Colonic mucosa (tissue), 4 donors: ENCODE measurements at regions not wholly inside any gene's neighbourhood (a gene's known extent, or its start where the extent isn't known, plus 50 kb on each side); places are given as distances from the start of the nearest gene placed in this dataset.

Experiments used
- DNase-seq: peaks from one replicate; pipeline ENCODE4 v3.0.0-alpha.2; 2020
- H3K27ac ChIP-seq: fragments of 200-600 bp; one replicate; pipeline ENCODE4 v1.8.0; 2021
- H3K27me3 ChIP-seq: fragments of 200-600 bp; one replicate; pipeline ENCODE4 v1.8.0; 2021
- H3K36me3 ChIP-seq: fragments of 200-600 bp; one replicate; pipeline ENCODE4 v1.8.0; 2021
- H3K4me1 ChIP-seq: fragments of 200-600 bp; one replicate; pipeline ENCODE4 v1.8.0; 2021; ENCODE audit warnings: mild to moderate bottlenecking
- H3K4me3 ChIP-seq: fragments of 200-600 bp; one replicate; pipeline ENCODE4 v1.8.0; 2021
- H3K9ac ChIP-seq, 2 donors: one replicate each; pipeline ENCODE4 v1.7.0; 2013; ENCODE audit warnings: control low read depth in 2 of 2, low read depth in 2 of 2, low read length in 2 of 2
- H3K9me3 ChIP-seq: fragments of 200-600 bp; one replicate; pipeline ENCODE4 v1.8.0; 2021
- intact Hi-C: fragments of 100-400 bp; cut with DNase I; formaldehyde crosslinking; loops from one replicate; pipeline ENCODE4 v1.14.1; 2022
- TF ChIP-seq, protein P1 (sequence below): fragments of 200-600 bp; IDR thresholded peaks from one replicate; pipeline ENCODE4 v1.8.0; 2022; ENCODE audit warnings: antibody characterized with exemption, mild to moderate bottlenecking
- donor health status: healthy.
- donor health status: DM: no; HTN: no; CAD: no.
- donor health status: DM: no; HTN: no; CAD: no.

GRCh38 chr4:30972542-30972941, 252.4 kb downstream of the PCDH7 start:
- Histone ChIP-seq H3K4me3 (no peak overlapping the region), H3K27me3 (no peaks in the 10 kb centered on the region), H3K9ac (no peak overlapping the region), H3K36me3 (no peaks in the 10 kb centered on the region), H3K27ac (no peak overlapping the region), H3K4me1 (no peaks in the 10 kb centered on the region), H3K9me3 (no peaks in the 10 kb centered on the region)
- intact Hi-C loops = no loop called here
- TF ChIP-seq, protein P1, sequence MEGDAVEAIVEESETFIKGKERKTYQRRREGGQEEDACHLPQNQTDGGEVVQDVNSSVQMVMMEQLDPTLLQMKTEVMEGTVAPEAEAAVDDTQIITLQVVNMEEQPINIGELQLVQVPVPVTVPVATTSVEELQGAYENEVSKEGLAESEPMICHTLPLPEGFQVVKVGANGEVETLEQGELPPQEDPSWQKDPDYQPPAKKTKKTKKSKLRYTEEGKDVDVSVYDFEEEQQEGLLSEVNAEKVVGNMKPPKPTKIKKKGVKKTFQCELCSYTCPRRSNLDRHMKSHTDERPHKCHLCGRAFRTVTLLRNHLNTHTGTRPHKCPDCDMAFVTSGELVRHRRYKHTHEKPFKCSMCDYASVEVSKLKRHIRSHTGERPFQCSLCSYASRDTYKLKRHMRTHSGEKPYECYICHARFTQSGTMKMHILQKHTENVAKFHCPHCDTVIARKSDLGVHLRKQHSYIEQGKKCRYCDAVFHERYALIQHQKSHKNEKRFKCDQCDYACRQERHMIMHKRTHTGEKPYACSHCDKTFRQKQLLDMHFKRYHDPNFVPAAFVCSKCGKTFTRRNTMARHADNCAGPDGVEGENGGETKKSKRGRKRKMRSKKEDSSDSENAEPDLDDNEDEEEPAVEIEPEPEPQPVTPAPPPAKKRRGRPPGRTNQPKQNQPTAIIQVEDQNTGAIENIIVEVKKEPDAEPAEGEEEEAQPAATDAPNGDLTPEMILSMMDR = no peak
- no peak for DNase-seq

DNA sequence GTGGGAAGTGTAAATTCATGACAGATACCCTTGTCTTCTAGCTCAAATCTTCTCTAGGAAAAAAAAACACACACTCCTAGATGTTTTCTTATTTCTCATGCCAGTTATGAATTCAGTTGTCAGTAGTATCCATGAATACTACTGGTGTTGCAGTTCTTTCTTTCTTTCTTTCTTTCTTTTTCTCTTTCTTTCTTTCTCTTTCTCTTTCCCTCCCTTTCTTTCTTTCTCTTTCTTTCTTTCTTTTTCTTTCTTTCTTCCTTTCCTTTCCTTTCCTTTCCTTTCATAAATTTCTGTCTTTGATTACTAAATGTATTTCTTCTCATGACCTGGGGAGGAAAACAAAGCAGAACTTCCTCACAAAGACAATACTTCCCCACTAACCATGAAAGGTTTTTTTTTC, 253.8 kb downstream of the PCDH7 start:
- H3K27me3 ChIP-seq = no peaks in the 10 kb centered on the region
- intact Hi-C loops = no loop called here
- no peak overlapping the region for H3K4me3 ChIP-seq
- no peak overlapping the region for H3K9ac ChIP-seq
- no peak overlapping the region for H3K27ac ChIP-seq
- no peaks in the 10 kb centered on the region for H3K4me1 ChIP-seq
- no peaks in the 10 kb centered on the region for H3K9me3 ChIP-seq
- H3K36me3 ChIP-seq = no peaks in the 10 kb centered on the region
- TF ChIP-seq, protein P1 = no peak
- DNase-seq = no peak

DNA sequence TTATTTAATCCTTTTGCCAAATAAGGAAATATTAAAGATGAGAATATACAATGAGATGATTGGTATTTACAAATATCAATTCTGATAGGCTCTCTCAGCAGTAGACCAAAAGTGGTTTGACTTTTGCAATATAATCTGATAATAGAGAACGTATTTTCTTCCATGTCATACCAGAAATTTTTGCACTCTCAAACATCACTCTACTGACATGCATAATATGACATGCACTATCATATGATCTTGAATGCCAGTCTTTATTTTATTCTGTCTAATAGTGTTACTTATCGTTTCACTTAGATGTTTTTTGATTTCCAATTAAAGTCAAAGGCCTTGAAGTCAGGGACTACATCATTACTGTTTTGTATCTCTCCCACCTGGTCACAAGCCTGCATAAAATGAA, 259.2 kb downstream of the PCDH7 start:
- no peaks in the 10 kb centered on the region for H3K27me3 ChIP-seq
- intact Hi-C loops = no loop called here
- no peak overlapping the region for H3K27ac ChIP-seq
- no peaks in the 10 kb centered on the region for H3K4me1 ChIP-seq
- H3K9ac ChIP-seq = no peak overlapping the region
- no peak overlapping the region for H3K4me3 ChIP-seq
- TF ChIP-seq, protein P1 = no peak
- H3K9me3 ChIP-seq = no peaks in the 10 kb centered on the region
- H3K36me3 ChIP-seq = no peaks in the 10 kb centered on the region
- no peak for DNase-seq

DNA sequence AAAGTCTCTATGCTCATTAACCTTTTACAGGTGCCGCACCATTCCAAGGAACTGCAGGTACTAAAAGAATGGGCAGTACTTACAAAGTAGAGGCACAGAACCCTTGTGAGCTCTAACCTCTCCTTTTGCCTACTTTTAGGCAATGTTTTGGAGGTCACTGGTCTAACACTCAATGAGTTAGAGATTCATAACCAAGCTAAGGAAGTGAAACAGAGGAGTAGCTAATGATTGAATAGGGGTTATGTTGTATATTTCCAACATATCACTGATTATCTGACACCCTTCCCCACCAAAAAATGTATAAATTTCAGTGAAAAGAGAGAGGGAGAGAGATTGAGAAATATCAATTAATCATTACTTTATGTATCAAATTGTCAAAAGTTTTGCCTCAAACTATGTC, 269.3 kb downstream of the PCDH7 start:
- DNase-seq = no peak
- Histone ChIP-seq H3K4me1 (no peaks in the 10 kb centered on the region), H3K4me3 (no peak overlapping the region), H3K36me3 (no peaks in the 10 kb centered on the region), H3K27ac (no peak overlapping the region), H3K9ac (no peak overlapping the region), H3K27me3 (no peaks in the 10 kb centered on the region), H3K9me3 (no peaks in the 10 kb centered on the region)
- intact Hi-C loops = no loop called here
- TF ChIP-seq, protein P1 = no peak

DNA sequence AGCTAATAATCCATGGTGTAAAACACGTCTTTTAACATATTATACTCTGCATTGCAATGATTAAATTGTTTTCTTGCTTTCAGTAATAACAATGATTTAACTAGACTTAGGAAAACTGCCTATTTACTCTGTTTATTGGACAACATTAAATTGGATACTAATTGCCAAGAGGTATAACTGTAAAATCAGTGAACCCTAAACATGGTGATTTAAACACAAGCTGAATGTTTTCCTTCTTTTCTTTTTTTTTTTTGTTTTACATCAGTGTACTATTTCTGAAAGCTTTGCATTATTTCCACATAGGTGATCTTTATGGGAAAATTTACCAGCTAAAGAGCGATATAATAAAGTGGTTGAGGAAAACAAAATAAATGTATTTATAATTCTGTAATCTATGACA, 276.7 kb downstream of the PCDH7 start:
- H3K36me3 ChIP-seq = no peaks in the 10 kb centered on the region
- DNase-seq = no peak
- H3K27me3 ChIP-seq = no peaks in the 10 kb centered on the region
- no peaks in the 10 kb centered on the region for H3K9me3 ChIP-seq
- intact Hi-C loops = no loop called here
- TF ChIP-seq, protein P1 = no peak
- H3K9ac ChIP-seq = no peak overlapping the region
- H3K4me1 ChIP-seq = no peaks in the 10 kb centered on the region
- no peak overlapping the region for H3K4me3 ChIP-seq
- H3K27ac ChIP-seq = no peak overlapping the region

GRCh38 chr4:31005037-31005436, 284.9 kb downstream of the PCDH7 start:
- TF ChIP-seq, protein P1 = no peak
- no peaks in the 10 kb centered on the region for H3K4me1 ChIP-seq
- intact Hi-C loops = no loop called here

More at GRCh38 chr4:31005037-31005436, 284.9 kb downstream of the PCDH7 start:
- Histone ChIP-seq H3K9me3 (no peaks in the 10 kb centered on the region), H3K27me3 (no peaks in the 10 kb centered on the region), H3K4me3 (no peak overlapping the region), H3K27ac (no peak overlapping the region), H3K36me3 (no peaks in the 10 kb centered on the region), H3K9ac (no peak overlapping the region)
- DNase-seq = no peak
